ENCODE measurements at regions not wholly inside any gene's neighbourhood (a gene's known extent, or its start where the extent isn't known, plus 50 kb on each side); places are given as distances from the start of the nearest gene placed in this dataset.
"Not testable (repeated sequence)": the region's sequence is repeated elsewhere in the genome, so short reads cannot be mapped to it uniquely, and the experiment has no call there.

DNA sequence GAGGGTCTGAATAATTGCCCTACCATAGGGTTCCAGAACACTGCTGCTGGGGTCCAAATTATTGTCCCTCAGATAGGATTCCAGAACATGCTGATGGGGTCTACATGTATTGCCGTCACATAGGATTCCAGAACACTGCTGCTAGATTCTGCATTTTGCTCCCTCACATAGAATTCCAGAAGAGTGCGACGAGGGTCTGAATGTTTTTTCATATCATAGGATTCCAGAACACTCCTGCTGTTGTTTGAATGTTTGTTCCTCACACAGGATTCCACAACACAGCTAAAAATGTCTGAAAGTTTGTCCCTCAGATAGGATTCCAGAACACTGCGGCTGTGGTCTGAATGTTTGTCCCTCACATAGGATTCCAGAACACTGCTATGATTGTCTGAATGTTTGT, 198.1 kb downstream of the FOXD4L6 start:
- DNase-seq (ENCODE audit: low read depth in 3 of 3), result not testable (repeated sequence)

DNA sequence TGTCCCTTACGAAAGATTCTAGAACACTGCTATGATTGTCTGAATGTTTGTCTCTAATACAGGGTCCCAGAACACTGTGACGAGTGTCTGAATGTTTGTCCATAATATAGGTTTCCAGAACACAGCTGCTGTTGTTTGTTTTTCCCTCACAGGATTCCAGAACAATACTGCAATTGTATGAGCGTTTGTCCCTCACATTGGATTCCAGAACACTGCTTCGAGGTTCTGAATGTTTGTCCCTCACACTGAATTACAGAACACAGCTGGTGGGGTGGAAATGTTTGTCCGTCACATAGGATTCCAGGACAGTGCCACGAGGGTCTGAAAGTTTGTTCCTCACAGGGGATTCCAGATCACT, 199.0 kb downstream of the FOXD4L6 start:
- not testable (repeated sequence) for DNase-seq (ENCODE audit: low read depth in 3 of 3)

DNA sequence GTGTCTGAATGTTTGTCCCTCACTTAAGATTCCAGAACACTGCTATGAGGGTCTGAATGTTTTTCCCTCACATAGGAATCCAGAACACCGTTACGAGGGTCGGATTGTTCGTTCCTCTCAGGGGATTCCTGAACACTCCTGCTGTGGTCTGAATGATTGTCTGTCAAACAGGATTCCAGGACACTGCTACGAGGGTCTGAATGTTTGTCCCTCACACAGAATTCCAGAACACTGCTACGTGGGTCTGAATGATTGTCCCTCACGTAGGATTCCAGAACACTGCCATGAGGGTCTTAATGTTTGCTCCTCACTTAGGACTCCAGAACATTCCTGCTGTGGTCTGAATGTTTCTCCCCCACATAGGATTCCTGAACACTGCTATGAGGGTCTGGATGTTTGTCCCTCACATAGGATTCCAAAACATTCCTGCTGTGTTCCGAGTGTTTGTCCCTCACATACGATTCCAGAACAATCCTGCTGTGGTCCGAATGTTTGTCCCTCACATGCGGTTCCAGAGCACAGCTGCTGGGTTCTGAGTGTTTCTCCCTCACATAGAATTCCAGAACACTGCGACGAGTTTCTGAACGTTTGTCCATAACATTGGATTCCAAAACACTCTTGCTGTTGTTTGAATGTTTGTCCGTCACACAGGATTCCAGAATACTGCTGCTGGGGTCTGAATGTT, 199.5 kb downstream of the FOXD4L6 start:
- DNase-seq (ENCODE audit: low read depth in 3 of 3), result no peak

DNA sequence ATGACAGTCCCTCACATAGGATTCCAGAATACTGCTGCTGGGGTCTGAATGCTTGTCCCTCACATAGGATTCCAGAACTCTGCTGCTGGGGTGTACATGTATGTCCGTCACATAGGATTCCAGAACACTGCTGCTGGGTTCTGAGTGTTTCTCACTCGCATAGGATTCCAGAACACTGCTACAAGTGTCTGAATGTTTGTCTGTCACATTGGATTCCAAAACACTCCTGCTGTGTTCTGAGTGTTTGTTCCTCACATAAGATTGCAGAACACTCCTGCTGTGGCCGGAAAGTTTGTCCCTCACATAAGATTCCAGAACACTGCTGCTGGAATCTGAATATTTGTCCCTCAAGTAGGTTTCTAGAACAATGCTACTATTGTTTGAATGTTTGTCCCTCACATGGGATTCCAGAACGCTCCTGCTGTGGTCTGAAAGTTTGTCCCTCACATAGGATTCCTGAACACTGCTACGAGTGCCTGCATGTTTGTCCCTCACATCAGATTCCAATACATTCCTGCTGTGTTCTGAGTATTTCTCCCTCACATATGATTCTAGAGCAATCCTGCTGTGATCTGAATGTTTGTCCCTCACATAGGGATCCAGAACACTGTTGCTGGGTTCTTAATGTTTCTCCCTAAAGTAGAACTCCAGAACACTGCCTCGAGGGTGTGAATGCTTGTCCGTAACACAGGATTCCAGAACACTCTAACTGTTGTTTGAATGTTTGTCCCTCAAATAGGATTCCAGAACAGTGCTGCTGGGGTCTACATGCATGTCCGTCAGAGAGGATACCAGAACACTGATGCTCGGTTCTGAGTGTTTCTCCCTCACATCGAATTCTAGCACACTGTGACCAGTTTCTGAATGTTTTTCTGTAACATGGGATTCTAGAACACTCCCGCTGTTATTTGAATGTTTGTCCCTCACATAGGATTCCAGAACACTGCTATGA, 200.4 kb downstream of the FOXD4L6 start:
- DNase-seq (ENCODE audit: low read depth in 3 of 3), result no peak

DNA sequence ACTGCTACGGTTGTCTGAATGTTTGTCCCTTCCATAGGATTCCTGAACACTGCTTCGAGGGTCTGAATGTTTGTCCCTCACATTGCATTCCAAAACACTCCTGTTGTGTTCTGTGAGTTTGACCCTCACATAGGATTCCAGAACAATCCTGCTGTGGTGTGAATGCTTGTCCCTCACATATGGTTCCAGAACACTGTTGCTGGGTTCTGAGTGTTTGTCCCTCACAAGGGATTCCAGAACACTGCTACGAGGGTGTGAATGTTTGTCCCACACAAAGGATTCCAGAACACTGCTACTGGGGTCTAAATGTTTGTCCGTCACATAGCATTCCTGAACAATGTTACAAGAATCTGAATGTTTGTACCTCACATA, 201.2 kb downstream of the FOXD4L6 start:
- no peak for DNase-seq (ENCODE audit: low read depth in 3 of 3)

DNA sequence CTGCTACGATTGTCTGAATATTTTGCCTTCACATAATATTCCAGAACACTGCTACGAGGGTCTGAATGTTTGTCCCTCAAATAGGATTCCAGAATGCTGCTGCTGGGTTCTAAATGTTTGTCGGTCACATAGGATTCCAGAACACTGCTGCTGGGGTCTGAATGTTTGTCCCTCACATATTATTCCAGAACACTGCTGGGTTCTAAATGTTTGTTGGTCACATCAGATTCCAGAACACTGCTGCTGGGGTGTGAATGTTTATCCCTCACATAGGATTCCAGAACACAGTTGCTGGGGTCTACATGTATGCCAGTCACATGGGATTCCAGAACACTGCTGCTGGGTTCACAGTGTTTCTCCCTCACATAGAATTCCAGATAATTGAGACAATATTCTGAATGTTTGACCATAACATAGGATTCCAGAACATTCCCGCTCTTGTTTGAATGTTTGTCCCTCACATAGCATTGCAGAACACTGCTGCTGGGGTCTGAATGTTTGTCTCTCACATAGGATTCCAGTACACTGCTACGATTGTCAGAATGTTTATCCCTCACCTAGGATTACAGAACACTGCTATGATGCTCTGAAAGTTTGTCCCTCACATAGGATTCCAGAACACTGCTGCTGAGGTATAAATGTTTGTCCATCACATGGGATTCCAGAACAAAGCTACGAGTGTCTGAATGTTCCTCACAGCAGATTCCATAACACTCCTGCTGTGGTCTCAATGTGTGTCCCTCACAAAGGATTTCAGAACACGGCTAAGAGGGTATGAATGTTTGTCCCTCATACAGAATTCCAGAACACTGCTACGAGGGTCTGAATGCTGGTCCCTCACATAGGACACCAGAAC, 201.8 kb downstream of the FOXD4L6 start:
- DNase-seq (ENCODE audit: low read depth in 3 of 3), result no peak

DNA sequence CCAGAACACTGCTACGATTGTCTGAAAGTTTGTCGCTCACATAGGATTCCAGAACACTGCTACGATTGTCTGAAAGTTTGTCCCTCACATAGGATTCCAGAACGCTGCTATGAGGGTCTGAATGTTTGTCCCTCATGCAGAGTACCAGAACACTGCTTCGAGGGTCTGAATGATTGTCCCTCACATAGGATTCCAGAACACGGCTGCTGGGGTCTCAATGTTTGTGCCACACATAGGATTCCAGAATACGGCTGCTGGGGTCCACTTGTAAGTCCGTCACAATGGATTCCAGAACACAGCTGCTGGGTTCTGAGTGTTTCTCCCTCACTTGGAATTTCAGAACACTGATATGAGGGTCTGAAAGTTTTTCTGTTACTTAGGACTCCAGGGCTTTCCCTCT, 203.3 kb downstream of the FOXD4L6 start:
- no peak for DNase-seq (ENCODE audit: low read depth in 3 of 3)

DNA sequence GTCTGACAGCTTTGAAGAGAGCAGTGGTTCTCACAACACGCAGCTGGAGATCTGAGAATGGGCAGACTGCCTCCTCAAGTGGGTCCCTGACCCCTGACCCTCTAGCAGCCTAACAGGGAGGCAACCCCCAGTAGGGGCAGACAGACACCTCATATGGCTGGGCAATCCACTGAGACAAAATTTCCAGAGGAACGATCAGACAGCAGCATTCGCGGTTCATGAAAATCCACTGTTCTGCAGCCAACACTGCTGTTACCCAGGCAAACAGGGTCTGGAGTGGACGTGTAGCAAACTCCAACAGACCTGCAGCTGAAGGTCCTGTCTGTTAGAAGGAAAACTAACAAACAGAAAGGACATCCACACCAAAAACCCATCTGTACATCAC, 212.1 kb downstream of the FOXD4L6 start:
- not testable (repeated sequence) for DNase-seq (ENCODE audit: low read depth in 3 of 3)

DNA sequence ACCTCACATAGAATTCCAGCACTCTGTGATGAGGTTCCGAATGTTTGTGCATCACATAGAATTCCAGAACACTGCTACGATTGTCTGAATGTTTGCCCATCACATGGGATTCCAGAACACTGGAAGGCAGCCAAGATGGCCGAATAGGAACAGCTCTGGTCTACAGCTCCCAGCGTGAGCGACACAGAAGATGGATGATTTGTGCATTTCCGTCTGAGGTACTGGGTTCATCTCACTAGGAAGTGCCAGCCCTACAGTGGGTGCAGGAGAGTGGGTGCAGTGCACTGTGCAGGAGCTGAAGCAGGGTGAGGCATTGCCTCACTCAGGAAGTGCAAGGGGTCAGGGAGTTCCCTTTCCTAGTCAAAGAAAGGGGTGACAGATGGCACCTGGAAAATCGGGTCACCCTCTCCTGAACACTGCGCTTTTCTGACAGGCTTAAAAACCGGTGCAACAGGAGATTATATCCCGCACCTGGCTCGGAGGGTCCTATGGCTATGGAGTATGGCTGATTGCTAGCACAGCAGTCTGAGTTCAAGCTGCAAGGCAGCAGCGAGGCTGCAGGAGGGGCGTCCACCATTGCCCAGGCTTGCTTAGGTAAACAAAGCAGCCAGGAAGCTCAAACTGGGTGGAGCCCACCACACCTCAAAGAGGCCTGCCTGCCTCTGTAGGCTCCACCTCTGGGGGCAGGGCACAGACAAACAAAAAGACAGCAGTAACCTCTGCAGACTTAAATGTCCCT, 212.7 kb downstream of the FOXD4L6 start:
- not testable (repeated sequence) for DNase-seq (ENCODE audit: low read depth in 3 of 3)

DNA sequence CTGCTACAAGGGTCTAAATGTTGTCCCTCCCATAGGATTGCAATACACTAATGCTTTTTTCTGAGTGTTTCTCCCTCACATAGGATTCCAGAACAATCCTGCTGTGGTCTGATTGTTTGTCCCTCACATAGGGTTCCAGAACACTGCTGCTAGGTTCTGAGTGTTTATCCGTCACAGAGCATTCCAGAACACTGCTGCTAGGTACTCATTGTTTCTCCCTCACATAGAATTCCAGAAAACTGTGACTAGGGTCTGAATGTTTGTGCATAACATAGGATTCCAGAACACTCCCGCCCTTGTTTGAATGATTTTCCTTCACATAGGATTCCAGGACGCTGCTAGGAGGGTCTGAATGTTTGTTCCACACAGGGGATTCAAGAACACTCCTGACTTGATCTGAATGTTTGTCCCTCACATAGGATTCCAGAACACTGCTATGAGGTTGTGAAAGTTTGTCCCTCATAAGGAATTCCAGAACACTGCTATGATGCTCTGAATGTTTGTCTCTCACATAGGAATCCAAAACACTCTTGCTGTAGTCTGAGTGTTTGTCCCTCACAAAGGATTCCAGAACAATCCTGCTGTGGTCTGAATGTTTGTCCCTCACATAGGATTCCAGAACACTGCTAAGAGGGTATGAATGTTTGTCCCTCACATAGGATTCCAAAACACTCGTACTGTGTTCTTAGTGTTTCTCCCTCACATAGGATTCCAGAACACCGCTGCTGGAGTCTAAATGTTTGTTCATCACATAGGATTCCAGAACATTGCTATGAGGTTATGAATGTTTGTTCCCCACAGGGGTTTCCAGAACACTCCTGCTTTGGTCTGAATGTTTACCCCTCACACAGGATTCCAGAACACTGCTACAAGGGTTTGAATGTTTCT, 213.5 kb downstream of the FOXD4L6 start:
- DNase-seq (ENCODE audit: low read depth in 3 of 3), result no peak

DNA sequence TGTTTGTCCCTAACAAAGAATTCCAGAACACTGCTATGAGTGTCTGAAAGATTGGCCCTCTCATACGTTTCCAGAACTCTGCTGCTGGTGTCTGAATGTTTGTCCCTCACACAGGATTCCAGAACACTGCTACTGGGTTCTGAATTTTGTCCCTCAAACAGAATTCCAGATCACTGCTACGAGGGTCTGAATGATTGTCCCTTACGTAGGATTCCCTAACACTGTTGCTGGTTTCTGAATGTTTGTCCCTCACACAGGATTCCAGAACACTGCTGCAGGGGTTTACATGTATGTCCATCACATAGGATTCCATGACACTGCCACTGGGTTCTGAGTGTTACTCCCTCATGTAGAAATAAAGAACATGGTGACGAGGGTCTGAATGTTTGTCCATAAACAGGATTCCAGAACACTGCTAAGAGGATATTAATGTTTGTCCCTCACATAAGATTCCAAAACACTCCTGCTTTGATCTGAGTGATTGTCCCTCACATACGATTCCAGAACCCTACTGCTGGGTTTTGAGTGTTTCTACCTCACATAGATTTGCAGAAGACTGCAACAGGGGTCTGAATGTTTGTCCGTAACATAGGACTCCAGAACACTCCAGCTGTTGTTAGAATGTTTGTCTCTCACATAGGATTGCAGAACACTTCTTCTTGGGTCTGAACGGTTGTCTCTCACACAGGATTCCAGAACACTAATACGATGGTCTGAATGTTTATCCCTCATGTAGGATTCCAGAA, 214.4 kb downstream of the FOXD4L6 start:
- DNase-seq (ENCODE audit: low read depth in 3 of 3), result no peak

DNA sequence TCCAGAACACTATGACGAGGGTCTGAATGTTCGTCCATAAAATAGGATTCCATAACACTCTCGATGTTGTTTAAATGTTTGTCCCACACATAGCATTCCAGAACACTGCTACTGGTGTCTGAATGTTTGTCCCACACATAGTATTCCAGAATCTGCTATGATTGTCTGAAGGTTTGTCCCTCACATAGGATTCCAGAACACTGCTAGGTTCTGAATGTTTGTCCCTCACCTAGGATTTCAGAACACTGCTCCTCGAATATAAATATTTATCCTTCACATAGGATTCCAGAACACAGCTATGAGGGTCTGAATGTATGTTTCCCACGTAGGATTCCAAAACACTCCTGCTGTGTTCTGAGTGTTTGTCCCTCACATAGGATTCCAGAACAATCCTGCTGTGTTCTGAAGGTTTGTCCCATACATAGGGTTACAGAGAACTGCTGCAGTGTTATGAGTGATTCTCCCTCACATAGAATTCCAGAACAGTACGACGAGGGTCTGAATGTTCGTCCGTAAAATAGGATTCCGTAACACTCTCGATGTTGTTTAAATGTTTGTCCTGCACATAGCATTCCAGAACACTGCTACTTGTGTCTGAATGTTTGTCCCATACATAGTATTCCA, 215.3 kb downstream of the FOXD4L6 start:
- no peak for DNase-seq (ENCODE audit: low read depth in 3 of 3)

DNA sequence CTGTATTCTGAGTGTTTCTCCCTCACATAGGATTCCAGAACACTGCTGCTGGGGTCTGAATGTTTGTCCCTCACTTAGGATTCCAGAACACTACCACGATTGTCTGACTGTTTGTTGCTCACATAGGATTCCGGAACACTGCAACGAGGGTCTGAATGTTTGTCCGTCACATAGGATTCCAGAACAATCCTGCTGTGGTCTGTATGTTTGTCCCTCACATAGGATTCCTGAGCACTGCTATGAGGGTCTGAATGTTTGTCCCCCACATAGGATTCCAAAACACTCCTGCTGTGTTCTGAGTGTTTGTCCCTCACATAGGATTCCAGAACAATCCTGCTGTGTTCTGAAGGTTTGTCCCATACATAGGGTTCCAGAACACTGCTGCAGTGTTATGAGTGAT, 215.8 kb downstream of the FOXD4L6 start:
- DNase-seq (ENCODE audit: low read depth in 3 of 3), result not testable (repeated sequence)

DNA sequence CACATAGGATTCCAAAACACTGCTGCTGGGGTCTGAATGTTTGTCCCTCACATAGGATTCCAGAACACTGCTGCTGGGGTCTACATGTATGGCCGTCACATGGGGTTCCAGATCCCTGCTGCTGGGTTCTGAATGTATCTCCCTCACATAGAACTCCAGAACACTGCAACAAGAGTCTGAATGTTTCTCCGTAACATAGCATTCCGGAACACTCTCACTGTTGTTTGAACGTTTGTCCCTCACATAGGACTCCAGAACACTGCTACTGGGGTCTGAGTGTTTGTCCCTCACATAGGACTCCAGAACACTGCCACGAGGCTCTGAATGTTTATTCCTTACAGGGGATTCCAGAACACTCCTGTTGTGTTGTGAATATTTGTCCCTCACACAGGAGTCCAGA, 216.8 kb downstream of the FOXD4L6 start:
- DNase-seq (ENCODE audit: low read depth in 3 of 3), result no peak

DNA sequence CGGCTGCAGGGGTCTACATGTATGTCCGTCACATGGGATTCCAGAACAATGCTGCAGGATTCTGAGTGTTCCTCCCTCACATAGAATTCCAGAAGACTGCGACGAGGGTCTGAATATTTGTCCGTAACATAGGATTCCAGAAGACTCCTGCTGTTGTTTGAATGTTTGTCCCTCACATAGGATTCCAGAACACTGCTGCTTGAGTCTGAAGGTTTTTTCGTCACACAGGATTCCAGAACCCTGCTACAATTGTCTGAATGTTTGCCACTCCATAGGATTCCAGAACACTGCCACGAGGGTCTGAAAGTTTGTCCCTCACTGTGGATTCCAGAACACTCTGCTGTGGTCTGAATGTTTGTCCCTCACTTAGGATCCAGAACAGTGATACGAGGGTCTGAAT, 217.5 kb downstream of the FOXD4L6 start:
- not testable (repeated sequence) for DNase-seq (ENCODE audit: low read depth in 3 of 3)

DNA sequence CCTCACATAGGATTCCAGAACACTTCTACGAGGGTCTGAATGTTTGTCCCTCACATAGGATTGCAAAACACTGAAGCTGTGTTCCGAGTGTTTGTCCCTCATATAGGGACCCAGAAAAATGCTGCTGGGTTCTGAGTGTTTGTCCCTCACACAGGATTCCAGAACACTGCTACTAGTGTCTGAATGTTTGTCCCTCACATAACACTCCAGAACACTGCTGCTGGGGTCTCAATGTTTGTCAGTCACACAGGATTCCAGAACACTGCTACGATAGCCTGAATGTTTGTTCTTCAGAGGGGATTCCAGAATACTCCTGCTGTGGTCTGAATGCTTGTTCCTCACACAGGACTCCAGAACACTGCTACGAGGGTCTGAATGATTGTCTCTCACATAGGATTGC, 218.7 kb downstream of the FOXD4L6 start:
- no peak for DNase-seq (ENCODE audit: low read depth in 3 of 3)

DNA sequence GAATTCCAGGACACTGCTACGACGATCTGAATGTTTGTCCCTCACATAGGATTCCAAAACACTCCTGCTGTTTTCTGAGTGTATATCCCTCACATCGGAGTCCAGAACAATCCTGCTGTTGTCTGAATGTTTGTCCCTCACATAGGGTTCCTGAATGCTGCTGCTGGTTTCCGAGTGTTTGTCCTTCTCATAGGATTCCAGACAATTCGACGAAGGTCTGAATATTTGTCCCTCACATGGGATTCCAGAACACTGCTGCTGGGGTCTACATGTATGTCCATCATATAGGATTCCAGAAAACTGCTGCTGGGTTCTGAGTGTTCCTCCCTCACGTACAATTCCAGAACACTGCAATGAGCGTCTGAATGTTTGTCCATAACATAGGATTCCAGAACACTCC, 219.4 kb downstream of the FOXD4L6 start:
- DNase-seq (ENCODE audit: low read depth in 3 of 3), result not testable (repeated sequence)

DNA sequence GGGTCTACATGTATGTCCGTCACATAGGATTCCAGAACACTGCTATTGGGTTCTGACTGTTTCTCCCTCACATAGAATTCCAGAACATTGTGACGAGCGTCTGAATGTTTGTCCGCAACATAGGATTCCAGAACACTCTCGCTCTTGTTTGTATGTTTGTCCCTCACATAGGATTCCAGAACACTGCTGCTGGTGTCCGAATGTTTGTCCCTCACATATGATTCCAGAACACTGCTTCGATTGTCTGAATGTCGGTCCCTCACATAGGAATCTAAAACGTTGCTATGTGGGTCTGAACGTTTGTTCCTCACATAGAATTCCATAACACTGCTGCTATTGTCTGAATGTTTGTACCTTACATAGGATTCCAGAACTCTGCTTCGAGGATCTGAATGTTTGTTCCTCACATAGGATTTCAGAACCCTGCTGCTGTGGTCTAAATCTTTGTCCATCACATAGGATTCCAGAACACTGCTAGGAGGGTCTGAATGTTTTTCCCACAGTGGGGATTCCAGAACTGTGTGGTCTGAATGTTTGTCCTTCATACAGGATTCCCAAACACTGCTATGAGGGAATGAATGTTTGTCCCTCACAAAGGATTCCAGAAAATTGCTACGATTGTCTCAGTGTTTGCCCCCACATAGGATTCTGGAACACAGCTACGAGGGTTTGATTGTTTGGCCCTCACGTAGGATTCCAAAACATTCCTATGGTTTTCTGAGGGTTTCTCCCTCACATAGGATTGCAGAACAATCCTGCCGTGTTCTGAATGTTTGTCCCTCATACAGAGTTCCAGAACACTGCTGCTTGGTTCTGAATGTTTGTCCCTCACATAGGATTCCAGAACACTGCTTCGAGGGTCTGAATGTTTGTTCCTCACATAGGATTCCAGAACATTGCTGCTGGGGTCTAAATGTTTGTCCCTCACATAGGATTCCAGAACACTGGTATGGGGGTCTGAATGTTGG, 220.5 kb downstream of the FOXD4L6 start:
- no peak for DNase-seq (ENCODE audit: low read depth in 3 of 3)
